ENCODE measurements at regions not wholly inside any gene's neighbourhood (a gene's known extent, or its start where the extent isn't known, plus 50 kb on each side); places are given as distances from the start of the nearest gene placed in this dataset.
A peak's percentile ranks its signal among the peaks of the same experiment; 100 is the strongest.

DNA sequence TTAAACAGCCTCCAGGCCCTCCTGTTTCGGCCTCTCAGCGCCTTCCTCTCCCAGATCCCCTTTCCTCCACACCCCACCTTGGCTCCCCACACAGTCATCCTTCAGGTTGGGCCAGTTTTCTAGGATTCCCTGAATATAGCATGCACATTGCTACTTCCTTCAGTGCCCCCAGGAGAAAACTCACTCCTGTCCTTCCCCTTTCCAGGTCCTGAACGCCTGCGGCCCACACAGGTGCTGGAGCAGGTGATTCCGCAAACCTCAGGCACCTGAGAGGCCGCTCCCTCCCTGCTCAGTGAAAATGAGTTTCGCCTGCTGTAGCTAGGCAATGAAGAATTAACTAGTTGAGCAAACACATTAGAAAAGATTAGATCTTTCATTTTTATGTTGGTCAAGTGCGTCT, 185.0 kb downstream of the MED10 start:
- H3F3A ChIP-seq (ENCODE audit: insufficient read depth, low read length) = no peaks in the 10 kb centered on the region
- H3K4me3 ChIP-seq (ENCODE audit: low read depth, low read length, poor library complexity, severe bottlenecking) = no peak overlapping the region
- no peaks in the 10 kb centered on the region for H3K36me3 ChIP-seq (ENCODE audit: insufficient read depth, low read length)
- no peak overlapping the region for H3K9ac ChIP-seq (ENCODE audit: low read length)
- H2AFZ ChIP-seq (ENCODE audit: low read length) = no peak overlapping the region
- no peak overlapping the region for H3K4me2 ChIP-seq (ENCODE audit: low read length)
- H4K20me1 ChIP-seq (ENCODE audit: insufficient read depth, low read length) = no peaks in the 10 kb centered on the region
- H3K9me3 ChIP-seq (ENCODE audit: low read length) = no peaks in the 10 kb centered on the region
- no peaks in the 10 kb centered on the region for H3K79me2 ChIP-seq (ENCODE audit: insufficient read depth, low read length)
- no peak for TF ChIP-seq EZH2 (IDR thresholded peaks at IDR 0.05; ENCODE audit: borderline replicate concordance, low read length)
- TF ChIP-seq, protein P1, sequence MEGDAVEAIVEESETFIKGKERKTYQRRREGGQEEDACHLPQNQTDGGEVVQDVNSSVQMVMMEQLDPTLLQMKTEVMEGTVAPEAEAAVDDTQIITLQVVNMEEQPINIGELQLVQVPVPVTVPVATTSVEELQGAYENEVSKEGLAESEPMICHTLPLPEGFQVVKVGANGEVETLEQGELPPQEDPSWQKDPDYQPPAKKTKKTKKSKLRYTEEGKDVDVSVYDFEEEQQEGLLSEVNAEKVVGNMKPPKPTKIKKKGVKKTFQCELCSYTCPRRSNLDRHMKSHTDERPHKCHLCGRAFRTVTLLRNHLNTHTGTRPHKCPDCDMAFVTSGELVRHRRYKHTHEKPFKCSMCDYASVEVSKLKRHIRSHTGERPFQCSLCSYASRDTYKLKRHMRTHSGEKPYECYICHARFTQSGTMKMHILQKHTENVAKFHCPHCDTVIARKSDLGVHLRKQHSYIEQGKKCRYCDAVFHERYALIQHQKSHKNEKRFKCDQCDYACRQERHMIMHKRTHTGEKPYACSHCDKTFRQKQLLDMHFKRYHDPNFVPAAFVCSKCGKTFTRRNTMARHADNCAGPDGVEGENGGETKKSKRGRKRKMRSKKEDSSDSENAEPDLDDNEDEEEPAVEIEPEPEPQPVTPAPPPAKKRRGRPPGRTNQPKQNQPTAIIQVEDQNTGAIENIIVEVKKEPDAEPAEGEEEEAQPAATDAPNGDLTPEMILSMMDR (IDR thresholded peaks at IDR 0.05; ENCODE audit: low read length) = no peak
- H3K4me1 ChIP-seq (ENCODE audit: insufficient read depth, low read length, severe bottlenecking) = peaks cover 89% of the 10 kb centered on the region
- no peaks in the 10 kb centered on the region for H3K9me2 ChIP-seq (ENCODE audit: low read depth, low read length)
- H3K27me3 ChIP-seq (ENCODE audit: insufficient read depth, low read length) = no peaks in the 10 kb centered on the region
- peak overlapping the region; percentile 68 for H3K27ac ChIP-seq (ENCODE audit: low read depth, low read length, poor library complexity, severe bottlenecking)

DNA sequence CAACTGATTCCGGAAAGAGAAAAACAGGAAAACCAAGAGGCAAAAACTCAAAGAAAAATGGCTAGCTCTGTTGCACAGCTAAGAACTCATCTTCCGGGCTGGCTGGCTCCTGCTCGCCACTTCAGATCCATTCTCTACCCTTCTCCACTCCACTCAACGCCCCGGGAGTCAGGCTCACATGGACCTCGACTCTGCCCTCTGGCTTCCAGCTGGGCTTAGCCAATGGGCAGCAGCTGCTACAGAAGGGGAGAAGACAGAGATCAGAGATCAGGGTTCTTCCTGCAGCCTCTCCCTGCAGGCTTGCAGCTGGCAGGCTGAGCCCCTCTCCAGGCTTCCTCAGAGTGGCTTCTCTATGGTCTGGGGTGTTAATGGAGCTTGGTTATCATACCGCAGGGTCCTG, 187.5 kb downstream of the MED10 start:
- H3F3A ChIP-seq (ENCODE audit: insufficient read depth, low read length) = no peaks in the 10 kb centered on the region
- no peak overlapping the region for H3K4me3 ChIP-seq (ENCODE audit: low read depth, low read length, poor library complexity, severe bottlenecking)
- no peaks in the 10 kb centered on the region for H3K79me2 ChIP-seq (ENCODE audit: insufficient read depth, low read length)
- no peaks in the 10 kb centered on the region for H3K9me3 ChIP-seq (ENCODE audit: low read length)
- TF ChIP-seq, protein P1 (IDR thresholded peaks at IDR 0.05; ENCODE audit: low read length) = no peak
- TF ChIP-seq EZH2 (IDR thresholded peaks at IDR 0.05; ENCODE audit: borderline replicate concordance, low read length) = no peak
- no peaks in the 10 kb centered on the region for H3K9me2 ChIP-seq (ENCODE audit: low read depth, low read length)
- no peak overlapping the region for H3K9ac ChIP-seq (ENCODE audit: low read length)
- H3K27ac ChIP-seq (ENCODE audit: low read depth, low read length, poor library complexity, severe bottlenecking) = peak overlapping the region; percentile 21
- peaks cover 93% of the 10 kb centered on the region for H3K4me1 ChIP-seq (ENCODE audit: insufficient read depth, low read length, severe bottlenecking)
- H4K20me1 ChIP-seq (ENCODE audit: insufficient read depth, low read length) = no peaks in the 10 kb centered on the region
- H2AFZ ChIP-seq (ENCODE audit: low read length) = no peak overlapping the region
- H3K4me2 ChIP-seq (ENCODE audit: low read length) = no peak overlapping the region
- no peaks in the 10 kb centered on the region for H3K27me3 ChIP-seq (ENCODE audit: insufficient read depth, low read length)
- H3K36me3 ChIP-seq (ENCODE audit: insufficient read depth, low read length) = no peaks in the 10 kb centered on the region

DNA sequence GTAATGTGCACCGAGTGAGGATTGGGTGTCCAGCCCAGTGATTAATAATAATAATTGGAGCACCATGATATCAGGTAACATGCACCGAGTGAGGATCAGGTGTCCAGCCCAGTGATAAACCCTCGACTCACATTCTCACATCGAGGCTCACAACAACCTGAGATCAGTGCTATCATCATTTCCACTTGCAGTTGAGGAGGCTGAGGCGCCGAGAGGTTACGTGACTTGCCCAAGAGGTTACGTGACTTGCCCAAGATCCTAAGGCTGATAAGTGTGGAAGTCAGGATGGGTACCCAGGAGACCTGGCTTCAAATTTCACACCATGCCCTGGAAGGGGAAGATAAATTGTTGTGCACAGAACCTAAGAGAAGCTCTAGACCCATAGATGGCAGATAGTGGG, 189.4 kb downstream of the MED10 start:
- Histone ChIP-seq H3K9me2 (ENCODE audit: low read depth, low read length) (no peaks in the 10 kb centered on the region), H3K27ac (ENCODE audit: low read depth, low read length, poor library complexity, severe bottlenecking) (peak overlapping the region; percentile 99), H3K4me1 (ENCODE audit: insufficient read depth, low read length, severe bottlenecking) (peaks cover 91% of the 10 kb centered on the region), H3K79me2 (ENCODE audit: insufficient read depth, low read length) (no peaks in the 10 kb centered on the region), H3K4me2 (ENCODE audit: low read length) (peak overlapping the region; percentile 61), H4K20me1 (ENCODE audit: insufficient read depth, low read length) (no peaks in the 10 kb centered on the region), H3K9me3 (ENCODE audit: low read length) (no peaks in the 10 kb centered on the region), H3F3A (ENCODE audit: insufficient read depth, low read length) (no peaks in the 10 kb centered on the region), H3K36me3 (ENCODE audit: insufficient read depth, low read length) (no peaks in the 10 kb centered on the region), H3K27me3 (ENCODE audit: insufficient read depth, low read length) (no peaks in the 10 kb centered on the region), H3K9ac (ENCODE audit: low read length) (peak overlapping the region; percentile 30; the same call in 1 of the 2 replicates), H2AFZ (ENCODE audit: low read length) (no peak overlapping the region), H3K4me3 (ENCODE audit: low read depth, low read length, poor library complexity, severe bottlenecking) (peak overlapping the region; percentile 1)
- TF ChIP-seq, protein P1 (IDR thresholded peaks at IDR 0.05; ENCODE audit: low read length) = no peak
- TF ChIP-seq EZH2 (IDR thresholded peaks at IDR 0.05; ENCODE audit: borderline replicate concordance, low read length) = no peak
